GM12878 (cell line): ENCODE measurements at regions not wholly inside any gene's neighbourhood (a gene's known extent, or its start where the extent isn't known, plus 50 kb on each side); places are given as distances from the start of the nearest gene placed in this dataset.

ENCODE experiments used
- ATAC-seq: fragments of 200-7000 bp; cut with Tn5 transposase; 3 replicates; pipeline ENCODE4 v1.9.1; 2020; ENCODE audit warnings: mild to moderate bottlenecking, moderate library complexity
- BruUV-seq: library from RNA; stranded (reverse); fragments of 400-500 nt; replicated peaks from 2 replicates; lab custom pipeline; 2021; lab: Mats Ljungman, UMichigan
- CTCF ChIA-PET: fragments of 300-600 bp; sonication (Branson Sonifier 250); formaldehyde crosslinking; extraction: SDS; loops from one replicate; lab custom pipeline; 2021; ENCODE audit warnings: inconsistent platforms; lab: Yijun Ruan, JAX
- POLR2A ChIA-PET: fragments of 350-600 bp; formaldehyde crosslinking; extraction: SDS; loops from one replicate; lab custom pipeline; 2021; ENCODE audit warnings: inconsistent platforms; lab: Charles Lee
- RAD21 ChIA-PET: fragments of 300-600 bp; sonication (Branson Sonifier 250); formaldehyde crosslinking; loops from one replicate; lab custom pipeline; 2023; ENCODE audit warnings: antibody characterized with exemption; ENCODE audit not compliant: unreplicated experiment; lab: Charles Lee
- SMC1A ChIA-PET: fragments of 300-600 bp; sonication (Branson Sonifier 250); formaldehyde crosslinking; loops from one replicate; lab custom pipeline; 2023; ENCODE audit not compliant: unreplicated experiment, uncharacterized antibody; lab: Charles Lee
- DNase-seq: peaks from one replicate; pipeline ENCODE4 v3.0.0-alpha.2; 2011; ENCODE audit warnings: low read depth, low spot score
- FAIRE-seq: peaks from 3 replicates; lab custom pipeline; 2011; peaks lifted over from hg19 to GRCh38; lab: Jason Lieb, UNC
- H2AFZ ChIP-seq: 2 replicates; pipeline ENCODE4 v1.6.0; 2011; ENCODE audit warnings: low read depth, low read length, control low read depth; ENCODE audit not compliant: control insufficient read depth
- H3K27ac ChIP-seq: 2 replicates; pipeline ENCODE4 v1.5.1; 2011; ENCODE audit warnings: control low read depth; ENCODE audit not compliant: control insufficient read depth, insufficient read depth
- H3K27me3 ChIP-seq, 2 experiments: replicated peaks in 1 of 2; 2 replicates each; pipeline versions ENCODE4 v1.6.0 to v1.6.1; 2011; ENCODE audit warnings: low read length in 1 of 2; ENCODE audit not compliant: control insufficient read depth in 2 of 2, insufficient read depth in 2 of 2
- H3K36me3 ChIP-seq, 2 experiments: 2 replicates each; pipeline ENCODE4 v1.5.1; 2011; ENCODE audit warnings: low read length in 1 of 2; ENCODE audit not compliant: control insufficient read depth in 2 of 2, insufficient read depth in 2 of 2
- H3K4me1 ChIP-seq: 2 replicates; pipeline ENCODE4 v1.6.1; 2011; ENCODE audit warnings: mild to moderate bottlenecking, low read length, moderate library complexity, mixed read lengths; ENCODE audit not compliant: control insufficient read depth, insufficient read depth
- H3K4me2 ChIP-seq: 2 replicates; pipeline ENCODE4 v1.6.0; 2011; ENCODE audit warnings: control low read depth; ENCODE audit not compliant: control insufficient read depth, insufficient read depth
- H3K4me3 ChIP-seq: fragments of 200-600 bp; sonication (generic); 2 replicates; pipeline ENCODE4 v1.5.1; 2016
- H3K79me2 ChIP-seq: 2 replicates; pipeline ENCODE4 v1.6.0; 2011; ENCODE audit warnings: low read length; ENCODE audit not compliant: control insufficient read depth, insufficient read depth
- H3K9ac ChIP-seq: 2 replicates; pipeline ENCODE4 v1.8.0; 2011; ENCODE audit warnings: low read length, control low read depth, mixed read lengths; ENCODE audit not compliant: control insufficient read depth, insufficient read depth
- H3K9me3 ChIP-seq: replicated peaks from 3 replicates; pipeline ENCODE4 v1.5.1; 2011; ENCODE audit warnings: mild to moderate bottlenecking, low read length; ENCODE audit not compliant: control insufficient read depth, insufficient read depth
- H4K20me1 ChIP-seq: 2 replicates; pipeline ENCODE4 v1.6.0; 2011; ENCODE audit not compliant: control insufficient read depth, insufficient read depth
- CUX1 ChIP-seq: IDR thresholded peaks from 2 replicates; pipeline ENCODE4 v1.6.1; 2012; ENCODE audit warnings: improper control_type of control experiment, low read depth, low read length; ENCODE audit not compliant: insufficient replicate concordance
- E4F1 ChIP-seq: fragments of 450-650 bp; IDR thresholded peaks from 2 replicates; pipeline ENCODE4 v1.6.1; 2018; ENCODE audit warnings: borderline replicate concordance, mild to moderate bottlenecking; ENCODE audit not compliant: partially characterized antibody
- IRF3 ChIP-seq: fragments of 450-650 bp; IDR thresholded peaks from 2 replicates; pipeline ENCODE4 v1.6.1; 2014; ENCODE audit warnings: mild to moderate bottlenecking
- KAT2A ChIP-seq: conservative IDR thresholded peaks from 2 replicates; pipeline ENCODE4 v1.6.1; 2011; ENCODE audit warnings: low read depth, low read length; ENCODE audit not compliant: control insufficient read depth
- MYB ChIP-seq: fragments of 150-350 bp; IDR thresholded peaks from 2 replicates; pipeline ENCODE4 v1.6.1; 2014; ENCODE audit warnings: mild to moderate bottlenecking, low read depth, low read length, borderline replicate concordance
- NBN ChIP-seq: fragments of 450-650 bp; IDR thresholded peaks from 2 replicates; pipeline ENCODE4 v1.6.1; 2016
- RB1 ChIP-seq: fragments of 450-650 bp; formaldehyde crosslinking; IDR thresholded peaks from 2 replicates; pipeline ENCODE4 v1.6.1; 2017; ENCODE audit warnings: mild to moderate bottlenecking, borderline replicate concordance
- REST ChIP-seq: IDR thresholded peaks from 2 replicates; pipeline ENCODE4 v1.6.1; 2012; ENCODE audit warnings: mild to moderate bottlenecking, low read depth, low read length
- TBL1XR1 ChIP-seq: IDR thresholded peaks from 2 replicates; pipeline ENCODE4 v1.6.1; 2012; ENCODE audit warnings: low read depth, low read length, improper control_type of control experiment
- ZSCAN29 ChIP-seq: fragments of 450-650 bp; IDR thresholded peaks from 2 replicates; pipeline ENCODE4 v1.6.1; 2017; ENCODE audit warnings: mild to moderate bottlenecking, moderate library complexity
- WGBS: methylation state at CpG from one replicate; pipeline ENCODE4 v1.1.6; 2016; ENCODE audit warnings: low lambda C conversion rate; ENCODE audit not compliant: insufficient replicate concordance, insufficient coverage; ENCODE audit errors: missing lambda C conversion rate; 5-methylcytosine and 5-hydroxymethylcytosine counted together
- in situ Hi-C: fragments of 300-500 bp; cut with MboI; formaldehyde crosslinking; loops from 9 replicates; pipeline ENCODE4 v1.14.3; 2018; ENCODE audit warnings: mixed read lengths
- intact Hi-C: fragments of 100-400 bp; cut with micrococcal nuclease; formaldehyde crosslinking; loops from one replicate; pipeline ENCODE4 v1.14.2; 2022; ENCODE audit not compliant: unreplicated experiment

- RAD21 ChIA-PET, result no interaction called here
- POLR2A ChIA-PET, result no interaction called here
- no peak for ATAC-seq
- no peak for TF ChIP-seq TBL1XR1
- no peak for TF ChIP-seq IRF3
- no peak for TF ChIP-seq MYB
- no peak for TF ChIP-seq ZSCAN29
- no peak for TF ChIP-seq NBN
- TF ChIP-seq E4F1, result no peak
- TF ChIP-seq KAT2A, result no peak
- no peak for TF ChIP-seq CUX1
- no peak for TF ChIP-seq REST
- TF ChIP-seq RB1, result no peak
Observed at GRCh38 chr12:84135586-84136279, 776.9 kb downstream of the SLC6A15 start.

More at GRCh38 chr12:84135586-84136279, 776.9 kb downstream of the SLC6A15 start:
- no peaks in the 10 kb centered on the region for H4K20me1 ChIP-seq
- SMC1A ChIA-PET, result no interaction called here
- BruUV-seq, result no TSS peak
- DNase-seq, result no peak
- CTCF ChIA-PET, result no interaction called here
- WGBS, result 0% methylated on average over 1 of the region's 1 CpG
- H3K27ac ChIP-seq, result no peak overlapping the region
- no peaks in the 10 kb centered on the region for H3K36me3 ChIP-seq
- no peak overlapping the region for H3K4me2 ChIP-seq
- H3K27me3 ChIP-seq, result no peaks in the 10 kb centered on the region
- H3K79me2 ChIP-seq, result no peaks in the 10 kb centered on the region
- no peak overlapping the region for H3K9ac ChIP-seq
- H3K9me3 ChIP-seq, result no peaks in the 10 kb centered on the region
- intact Hi-C loops, result no loop called here
- in situ Hi-C loops, result no loop called here
- H3K4me1 ChIP-seq, result no peaks in the 10 kb centered on the region
- H3K4me3 ChIP-seq, result no peak overlapping the region
- H2AFZ ChIP-seq, result no peak overlapping the region
- FAIRE-seq, result no peak
